Esophagus squamous epithelium (tissue), 5 donors: ENCODE measurements at regions not wholly inside any gene's neighbourhood (a gene's known extent, or its start where the extent isn't known, plus 50 kb on each side); places are given as distances from the start of the nearest gene placed in this dataset.

ENCODE experiments used
- DNase-seq: peaks from one replicate; lab custom pipeline; 2025; lab: John Stamatoyannopoulos, UW
- H3K27ac ChIP-seq, 4 donors: fragments of 200-600 bp; sonication (generic); one replicate each; pipeline ENCODE4 v1.5.1; 2016 to 2019; ENCODE audit warnings: mild to moderate bottlenecking in 1 of 4
- H3K27me3 ChIP-seq, 4 donors: fragments of 200-600 bp; sonication (generic); 1 replicate in 3 of 4; 2 replicates in 1 of 4; pipeline versions ENCODE4 v1.5.1 to v1.6.0; 2017 to 2021; ENCODE audit warnings: antibody characterized with exemption in 1 of 4
- H3K36me3 ChIP-seq, 3 donors: fragments of 200-600 bp; sonication (generic); one replicate each; pipeline ENCODE4 v1.5.1; 2016 to 2019
- H3K4me1 ChIP-seq, 3 donors: fragments of 200-600 bp; sonication (generic); one replicate each; pipeline ENCODE4 v1.5.1; 2017 to 2019
- H3K4me3 ChIP-seq, 4 donors: fragments of 200-600 bp; sonication (generic); 1 replicate in 3 of 4; 2 replicates in 1 of 4; pipeline ENCODE4 v1.5.1; 2016 to 2019; ENCODE audit warnings: mild to moderate bottlenecking in 2 of 4, moderate library complexity in 1 of 4
- H3K9me3 ChIP-seq, 3 donors: fragments of 200-600 bp; sonication (generic); one replicate each; pipeline ENCODE4 v1.5.1; 2016 to 2019
- CTCF ChIP-seq, 6 experiments: fragments of 450-650 bp in 4 of 6; fragments of 200-600 bp in 2 of 6; sonication (generic) in 2 of 6; IDR thresholded peaks; one replicate each; pipeline ENCODE4 v1.5.1; 2016 to 2019; ENCODE audit warnings: antibody characterized with exemption in 6 of 6, mild to moderate bottlenecking in 4 of 6, moderate library complexity in 4 of 6
- POLR2A ChIP-seq, 4 donors: fragments of 450-650 bp; IDR thresholded peaks; one replicate each; pipeline ENCODE4 v1.6.1; 2017; ENCODE audit warnings: antibody characterized with exemption in 4 of 4, mild to moderate bottlenecking in 4 of 4, moderate library complexity in 3 of 4
- WGBS, 2 donors: methylation state at CpG; one replicate each; pipeline ENCODE4 v1.1.5; 2018; 5-methylcytosine and 5-hydroxymethylcytosine counted together
- intact Hi-C: fragments of 100-400 bp; cut with DNase I; formaldehyde crosslinking; loops from one replicate; pipeline ENCODE4 v1.15.0; 2022
- donor health status: DM: yes; HTN: yes; CAD: no.

DNA sequence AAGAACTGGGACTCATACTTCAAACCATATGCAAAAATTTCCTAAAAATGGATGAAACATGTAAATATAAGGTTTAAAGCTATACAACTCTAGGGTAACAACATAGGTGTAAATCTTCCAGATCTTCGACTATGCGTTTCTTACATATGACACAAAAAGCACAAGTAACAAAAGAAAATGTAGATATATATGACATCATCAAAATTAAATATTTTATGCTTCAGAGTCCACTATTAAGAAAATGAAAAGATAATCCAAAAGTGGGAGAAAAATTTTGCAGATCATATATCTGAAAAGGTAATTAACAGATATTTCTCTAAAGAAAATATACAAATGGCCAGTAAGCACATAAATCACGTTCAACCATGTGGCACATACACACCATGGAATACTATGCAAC, 164.2 kb upstream of the ACTRT1 start:
- 70 to 73% methylated on average over 3 of the region's 3 CpGs for WGBS, 2 donors
- intact Hi-C loops, result no loop called here
- H3K27ac ChIP-seq, result no peak overlapping the region
- TF ChIP-seq POLR2A (IDR thresholded peaks at IDR 0.05) (no peak), CTCF (IDR thresholded peaks at IDR 0.05) (no peak)
- H3K4me1 ChIP-seq, result no peaks in the 10 kb centered on the region
- no peak overlapping the region for H3K4me3 ChIP-seq
- H3K36me3 ChIP-seq, result no peaks in the 10 kb centered on the region
- DNase-seq, result no peak
- H3K9me3 ChIP-seq, result no peaks in the 10 kb centered on the region
- no peaks in the 10 kb centered on the region for H3K27me3 ChIP-seq

DNA sequence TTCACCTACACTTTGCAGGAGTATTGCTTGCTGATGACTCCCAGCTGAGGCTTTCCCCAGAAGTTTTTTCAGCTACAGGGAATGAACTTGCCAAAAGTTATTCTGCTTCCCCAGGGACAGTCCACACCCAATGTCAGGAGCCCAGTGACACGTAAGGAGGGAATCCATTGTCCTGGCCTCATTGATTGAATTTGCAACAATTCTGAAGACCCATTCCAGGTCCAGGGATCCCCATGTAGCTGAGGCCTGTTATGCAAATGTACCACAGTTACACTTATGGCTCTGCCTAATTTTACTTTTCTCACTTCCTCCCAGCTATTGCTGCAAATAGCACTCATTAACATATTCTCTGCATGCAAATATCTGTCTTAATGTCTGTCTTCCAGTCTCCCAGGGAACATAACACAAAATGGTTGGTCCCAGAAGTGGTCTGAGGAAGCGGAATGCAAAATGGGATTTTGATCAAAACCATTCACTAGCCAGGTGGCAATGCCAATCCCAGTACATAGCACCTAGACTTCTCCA, 113.7 kb upstream of the ACTRT1 start:
- no peak for TF ChIP-seq CTCF (IDR thresholded peaks at IDR 0.05)
- TF ChIP-seq POLR2A (IDR thresholded peaks at IDR 0.05), result no peak
- H3K4me3 ChIP-seq, result no peak overlapping the region
- WGBS, 2 donors, result 75 to 83% methylated on average over 2 of the region's 2 CpGs
- H3K36me3 ChIP-seq, result no peaks in the 10 kb centered on the region
- intact Hi-C loops, result no loop called here
- no peaks in the 10 kb centered on the region for H3K27me3 ChIP-seq
- H3K9me3 ChIP-seq, result no peaks in the 10 kb centered on the region
- H3K4me1 ChIP-seq, result no peaks in the 10 kb centered on the region
- no peak overlapping the region for H3K27ac ChIP-seq
- DNase-seq, result no peak

GRCh38 chrX:128156204-128156603, 104.0 kb upstream of the ACTRT1 start:
- Histone ChIP-seq H3K27ac (no peak overlapping the region), H3K4me3 (no peak overlapping the region), H3K36me3 (no peaks in the 10 kb centered on the region), H3K4me1 (no peaks in the 10 kb centered on the region), H3K27me3 (no peaks in the 10 kb centered on the region), H3K9me3 (no peaks in the 10 kb centered on the region)
- TF ChIP-seq CTCF (IDR thresholded peaks at IDR 0.05) (no peak), POLR2A (IDR thresholded peaks at IDR 0.05) (no peak)
- DNase-seq, result no peak
- intact Hi-C loops, result no loop called here
- 80% methylated on average over 1 of the region's 4 CpGs; no CpG with 5 or more reads in 1 of the 2 donors for WGBS, 2 donors

- H3K27me3 ChIP-seq, result no peaks in the 10 kb centered on the region
- DNase-seq, result no peak
- WGBS, 2 donors, result 76 to 93% methylated on average over 3 of the region's 3 CpGs
- no peaks in the 10 kb centered on the region for H3K9me3 ChIP-seq
- intact Hi-C loops, result no loop called here
- no peak overlapping the region for H3K4me3 ChIP-seq
- no peak overlapping the region for H3K27ac ChIP-seq
- no peaks in the 10 kb centered on the region for H3K36me3 ChIP-seq
- TF ChIP-seq POLR2A (IDR thresholded peaks at IDR 0.05) (no peak), CTCF (IDR thresholded peaks at IDR 0.05) (no peak)
- H3K4me1 ChIP-seq, result no peaks in the 10 kb centered on the region
Observed at GRCh38 chrX:128142745-128143144, 90.5 kb upstream of the ACTRT1 start.

GRCh38 chrX:128106630-128107029, 54.4 kb upstream of the ACTRT1 start:
- Histone ChIP-seq H3K27ac (no peak overlapping the region), H3K4me3 (no peak overlapping the region), H3K9me3 (no peaks in the 10 kb centered on the region), H3K36me3 (no peaks in the 10 kb centered on the region), H3K4me1 (no peaks in the 10 kb centered on the region), H3K27me3 (no peaks in the 10 kb centered on the region)
- DNase-seq, result no peak
- WGBS, 2 donors, result 18% methylated on average over 1 of the region's 1 CpG; no CpG with 5 or more reads in 1 of the 2 donors
- intact Hi-C loops, result no loop called here
- TF ChIP-seq CTCF (IDR thresholded peaks at IDR 0.05) (peak in 1 of 6 experiments; percentile 38), POLR2A (IDR thresholded peaks at IDR 0.05) (no peak)
